ENCODE measurements at regions not wholly inside any gene's neighbourhood (a gene's known extent, or its start where the extent isn't known, plus 50 kb on each side); places are given as distances from the start of the nearest gene placed in this dataset.

DNA sequence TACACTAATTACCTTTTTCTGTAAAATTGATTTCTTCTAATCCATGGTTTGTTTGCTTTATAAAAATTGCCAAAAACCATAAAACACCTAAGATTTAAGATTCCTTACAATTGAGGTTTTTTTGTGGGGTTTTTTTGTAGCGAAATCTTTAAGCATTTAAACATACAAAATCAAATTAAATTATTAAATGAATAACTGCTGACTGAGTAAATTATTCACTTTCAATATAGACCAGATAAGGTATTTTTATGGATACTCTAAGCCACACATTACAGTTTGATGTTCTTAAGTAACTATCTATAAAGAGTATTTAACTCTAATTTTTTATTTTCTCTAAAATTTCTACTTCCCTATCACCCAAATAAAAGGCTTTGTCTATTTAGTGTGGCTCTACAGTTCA lies 55.5 kb downstream of the PIK3C2A start:
- Histone ChIP-seq H3K23ac (ENCODE audit: insufficient read length, low read depth, low read length) (no peak overlapping the region), H3K27me3 (ENCODE audit: insufficient read depth, low read length) (no peaks in the 10 kb centered on the region), H3K14ac (ENCODE audit: insufficient read depth, low read length) (no peak overlapping the region), H2AFZ (ENCODE audit: low read length) (no peak overlapping the region), H4K20me1 (ENCODE audit: control insufficient read depth, insufficient read depth, insufficient read length) (no peaks in the 10 kb centered on the region), H3T11ph (ENCODE audit: low read length) (no peak overlapping the region), H4K91ac (ENCODE audit: insufficient read length, low read depth, low read length) (no peak overlapping the region), H2AK5ac (ENCODE audit: insufficient read length, low read length) (no peak overlapping the region), H2BK120ac (ENCODE audit: low read depth, low read length, poor library complexity, severe bottlenecking) (no peak overlapping the region), H4K5ac (ENCODE audit: insufficient read length, low read depth, low read length) (no peak overlapping the region), H3K4me1 (ENCODE audit: insufficient read depth, low read length) (no peaks in the 10 kb centered on the region), H3K4ac (ENCODE audit: low read depth, low read length) (no peak overlapping the region), H3K27ac (ENCODE audit: insufficient read length, low read depth, low read length) (no peak overlapping the region), H3K56ac (ENCODE audit: insufficient read length, low read depth, low read length) (no peak overlapping the region), H4K8ac (replicated peaks; ENCODE audit: insufficient read length, low read depth, low read length) (no peak overlapping the region), H3K9ac (ENCODE audit: extremely low read depth, insufficient read length, low read length) (no peak overlapping the region), H3K79me2 (ENCODE audit: insufficient read depth, low read length) (no peaks in the 10 kb centered on the region), H2BK12ac (ENCODE audit: insufficient read length, low read depth, low read length) (no peak overlapping the region), H2BK5ac (ENCODE audit: insufficient read length, low read length) (no peak overlapping the region), H3K9me3 (ENCODE audit: control insufficient read depth, low read depth, low read length) (no peaks in the 10 kb centered on the region), H3K23me2 (ENCODE audit: insufficient read length, low read depth, low read length, poor library complexity, severe bottlenecking) (no peaks in the 10 kb centered on the region), H3K4me2 (ENCODE audit: insufficient read depth, insufficient read length, low read length) (no peak overlapping the region), H2BK15ac (ENCODE audit: low read depth, low read length) (no peak overlapping the region), H2BK20ac (ENCODE audit: low read depth, low read length, poor library complexity, severe bottlenecking) (no peak overlapping the region), H3K79me1 (ENCODE audit: insufficient read depth, low read depth, low read length, poor library complexity, severe bottlenecking) (peaks cover 6% of the 10 kb centered on the region), H3K18ac (ENCODE audit: insufficient read length, low read depth, low read length) (no peak overlapping the region)
- Mint-ChIP-seq H3K27ac (no peak overlapping the region), H3K4me1 (peaks cover 8 to 11% of the 10 kb centered on the region in 2 experiments), H3K36me3 (ENCODE audit: insufficient read depth in 1 of 3, low read depth in 3 of 3) (peaks cover 9 to 23% (median 22%) of the 10 kb centered on the region in 3 experiments; a peak in 6 of 7 replicates), H3K9me3 (no peaks in the 10 kb centered on the region), H3K27me3 (ENCODE audit: low read depth) (no peaks in the 10 kb centered on the region), H3K4me3 (no peak overlapping the region)
- TF ChIP-seq, protein P1, sequence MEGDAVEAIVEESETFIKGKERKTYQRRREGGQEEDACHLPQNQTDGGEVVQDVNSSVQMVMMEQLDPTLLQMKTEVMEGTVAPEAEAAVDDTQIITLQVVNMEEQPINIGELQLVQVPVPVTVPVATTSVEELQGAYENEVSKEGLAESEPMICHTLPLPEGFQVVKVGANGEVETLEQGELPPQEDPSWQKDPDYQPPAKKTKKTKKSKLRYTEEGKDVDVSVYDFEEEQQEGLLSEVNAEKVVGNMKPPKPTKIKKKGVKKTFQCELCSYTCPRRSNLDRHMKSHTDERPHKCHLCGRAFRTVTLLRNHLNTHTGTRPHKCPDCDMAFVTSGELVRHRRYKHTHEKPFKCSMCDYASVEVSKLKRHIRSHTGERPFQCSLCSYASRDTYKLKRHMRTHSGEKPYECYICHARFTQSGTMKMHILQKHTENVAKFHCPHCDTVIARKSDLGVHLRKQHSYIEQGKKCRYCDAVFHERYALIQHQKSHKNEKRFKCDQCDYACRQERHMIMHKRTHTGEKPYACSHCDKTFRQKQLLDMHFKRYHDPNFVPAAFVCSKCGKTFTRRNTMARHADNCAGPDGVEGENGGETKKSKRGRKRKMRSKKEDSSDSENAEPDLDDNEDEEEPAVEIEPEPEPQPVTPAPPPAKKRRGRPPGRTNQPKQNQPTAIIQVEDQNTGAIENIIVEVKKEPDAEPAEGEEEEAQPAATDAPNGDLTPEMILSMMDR (conservative IDR thresholded peaks at IDR 0.05), result no peak
- no CpG with 5 or more reads among the region's 1 CpG for WGBS (ENCODE audit: extremely low coverage, insufficient read length, low lambda C conversion rate)
- DNase-seq, result no peak

Measured in H9 (cell line).